WTC11 (cell line): ENCODE measurements at regions not wholly inside any gene's neighbourhood (a gene's known extent, or its start where the extent isn't known, plus 50 kb on each side); places are given as distances from the start of the nearest gene placed in this dataset.

Experiments used
- ATAC-seq: fragments of 200-7000 bp; cut with Tn5 transposase; 2 replicates; pipeline ENCODE4 v1.10.0; 2021; ENCODE audit warnings: mild to moderate bottlenecking, moderate library complexity
- CTCF ChIA-PET: fragments of 300-600 bp; sonication (Branson Sonifier 250); formaldehyde crosslinking; loops from one replicate; lab custom pipeline; 2021; ENCODE audit warnings: antibody characterized with exemption; lab: Charles Lee
- POLR2A ChIA-PET: fragments of 350-600 bp; sonication (Branson Sonifier 250); formaldehyde crosslinking; loops from one replicate; lab custom pipeline; 2021; ENCODE audit warnings: antibody characterized with exemption; lab: Charles Lee
- DNase-seq: peaks from one replicate; pipeline ENCODE4 v3.0.0; 2021; ENCODE audit warnings: low spot score
- H3K27ac Mint-ChIP-seq: 2 replicates; pipeline ENCODE4 v1.8.0; 2021; ENCODE audit warnings: mixed read lengths
- H3K27me3 Mint-ChIP-seq: 2 replicates; pipeline ENCODE4 v1.8.0; 2021; ENCODE audit warnings: low read depth, mild to moderate bottlenecking, moderate library complexity, mixed read lengths
- H3K36me3 Mint-ChIP-seq: 2 replicates; pipeline ENCODE4 v1.8.0; 2021; ENCODE audit warnings: mixed read lengths
- H3K4me1 Mint-ChIP-seq: 2 replicates; pipeline ENCODE4 v1.8.0; 2022; ENCODE audit warnings: mixed read lengths
- H3K4me3 Mint-ChIP-seq: 2 replicates; pipeline ENCODE4 v1.8.0; 2021; ENCODE audit warnings: mild to moderate bottlenecking, moderate library complexity, mixed read lengths
- H3K9me3 Mint-ChIP-seq: 2 replicates; pipeline ENCODE4 v1.8.0; 2021; ENCODE audit warnings: mixed read lengths
- FOXK1 ChIP-seq: sonication (generic); formaldehyde crosslinking; IDR thresholded peaks from 2 replicates; pipeline ENCODE4 v1.8.0; 2022; ENCODE audit warnings: mild to moderate bottlenecking, moderate library complexity, missing genetic modification reagents
- FOXP1 ChIP-seq: sonication (generic); formaldehyde crosslinking; IDR thresholded peaks from 2 replicates; pipeline ENCODE4 v1.8.0; 2022; ENCODE audit warnings: missing genetic modification reagents, mild to moderate bottlenecking, moderate library complexity, borderline replicate concordance
- GABPB1 ChIP-seq: sonication (generic); formaldehyde crosslinking; IDR thresholded peaks from 2 replicates; pipeline ENCODE4 v1.8.1; 2023; ENCODE audit warnings: mild to moderate bottlenecking, missing genetic modification reagents
- IRF2 ChIP-seq: sonication (generic); formaldehyde crosslinking; IDR thresholded peaks from 2 replicates; pipeline ENCODE4 v1.8.0; 2022; ENCODE audit warnings: low read depth, missing genetic modification reagents, borderline replicate concordance
- MYBL2 ChIP-seq: sonication (generic); formaldehyde crosslinking; IDR thresholded peaks from 2 replicates; pipeline ENCODE4 v1.8.1; 2023; ENCODE audit warnings: mild to moderate bottlenecking, moderate library complexity, missing genetic modification reagents
- NFATC4 ChIP-seq: fragments of 250-450 bp; sonication (Bioruptor Pico); IDR thresholded peaks from 2 replicates; pipeline ENCODE4 v1.9.0; 2021; ENCODE audit warnings: mild to moderate bottlenecking
- NR1H2 ChIP-seq: sonication (generic); formaldehyde crosslinking; IDR thresholded peaks from 2 replicates; pipeline ENCODE4 v1.9.0; 2021; ENCODE audit warnings: mild to moderate bottlenecking, moderate library complexity, missing genetic modification reagents
- OVOL2 ChIP-seq: fragments of 250-450 bp; sonication (Bioruptor Pico); IDR thresholded peaks from 2 replicates; pipeline ENCODE4 v1.9.0; 2021; ENCODE audit warnings: mild to moderate bottlenecking, borderline replicate concordance
- RELA ChIP-seq: sonication (generic); formaldehyde crosslinking; IDR thresholded peaks from 2 replicates; pipeline ENCODE4 v1.8.1; 2022; ENCODE audit warnings: missing genetic modification reagents, mild to moderate bottlenecking, borderline replicate concordance
- SMAD3 ChIP-seq: sonication (generic); formaldehyde crosslinking; IDR thresholded peaks from 2 replicates; pipeline ENCODE4 v1.8.0; 2022; ENCODE audit warnings: missing genetic modification reagents, mild to moderate bottlenecking, borderline replicate concordance
- SMAD4 ChIP-seq: sonication (generic); formaldehyde crosslinking; IDR thresholded peaks from 2 replicates; pipeline ENCODE4 v1.8.0; 2022; ENCODE audit warnings: mild to moderate bottlenecking, missing genetic modification reagents
- TEAD1 ChIP-seq: sonication (generic); formaldehyde crosslinking; IDR thresholded peaks from 2 replicates; pipeline ENCODE4 v1.8.0; 2022; ENCODE audit warnings: mild to moderate bottlenecking, missing genetic modification reagents
- ZNF121 ChIP-seq: sonication (generic); formaldehyde crosslinking; IDR thresholded peaks from 2 replicates; pipeline ENCODE4 v1.8.0; 2023; ENCODE audit warnings: missing genetic modification reagents
- ZNF219 ChIP-seq: sonication (generic); formaldehyde crosslinking; IDR thresholded peaks from 2 replicates; pipeline ENCODE4 v1.8.0; 2023; ENCODE audit warnings: missing genetic modification reagents, mild to moderate bottlenecking, borderline replicate concordance
- ZNF232 ChIP-seq: sonication (generic); formaldehyde crosslinking; IDR thresholded peaks from 2 replicates; pipeline ENCODE4 v1.8.0; 2022; ENCODE audit warnings: mild to moderate bottlenecking, missing genetic modification reagents
- ZNF396 ChIP-seq: fragments of 250-450 bp; sonication (Bioruptor Pico); IDR thresholded peaks from 2 replicates; pipeline ENCODE4 v1.8.0; 2021; ENCODE audit warnings: mild to moderate bottlenecking, moderate library complexity, borderline replicate concordance
- ZNF416 ChIP-seq: fragments of 250-450 bp; sonication (Bioruptor Pico); IDR thresholded peaks from 2 replicates; pipeline ENCODE4 v1.9.0; 2021; ENCODE audit warnings: mild to moderate bottlenecking, inconsistent platforms
- ZNF423 ChIP-seq: fragments of 250-450 bp; sonication (Bioruptor Pico); IDR thresholded peaks from 2 replicates; pipeline ENCODE4 v2.1.2; 2022; ENCODE audit warnings: mild to moderate bottlenecking, moderate library complexity
- TF ChIP-seq, protein P1 (sequence below): sonication (generic); formaldehyde crosslinking; IDR thresholded peaks from 2 replicates; pipeline ENCODE4 v1.8.0; 2022; ENCODE audit warnings: mild to moderate bottlenecking, missing genetic modification reagents
- TF ChIP-seq, protein P2 (sequence below): sonication (generic); formaldehyde crosslinking; IDR thresholded peaks from 2 replicates; pipeline ENCODE4 v1.8.1; 2023; ENCODE audit warnings: mild to moderate bottlenecking, missing genetic modification reagents
- TF ChIP-seq, protein P3 (sequence below): sonication (generic); formaldehyde crosslinking; IDR thresholded peaks from 2 replicates; pipeline ENCODE4 v1.8.0; 2022; ENCODE audit warnings: missing genetic modification reagents
- TF ChIP-seq, protein P4 (sequence below): sonication (generic); formaldehyde crosslinking; IDR thresholded peaks from 2 replicates; pipeline ENCODE4 v1.8.1; 2023; ENCODE audit warnings: mild to moderate bottlenecking, missing genetic modification reagents, moderate library complexity
- TF ChIP-seq, protein P5 (sequence below): sonication (generic); formaldehyde crosslinking; IDR thresholded peaks from 2 replicates; pipeline ENCODE4 v1.8.0; 2022; ENCODE audit warnings: mild to moderate bottlenecking, missing genetic modification reagents
- TF ChIP-seq, protein P6 (sequence below): sonication (generic); formaldehyde crosslinking; IDR thresholded peaks from 2 replicates; pipeline ENCODE4 v1.8.1; 2022; ENCODE audit warnings: mild to moderate bottlenecking, missing genetic modification reagents, moderate library complexity, borderline replicate concordance
- TF ChIP-seq, protein P7 (sequence below): sonication (generic); formaldehyde crosslinking; IDR thresholded peaks from 2 replicates; pipeline ENCODE4 v1.8.0; 2022; ENCODE audit warnings: mild to moderate bottlenecking, missing genetic modification reagents

DNA sequence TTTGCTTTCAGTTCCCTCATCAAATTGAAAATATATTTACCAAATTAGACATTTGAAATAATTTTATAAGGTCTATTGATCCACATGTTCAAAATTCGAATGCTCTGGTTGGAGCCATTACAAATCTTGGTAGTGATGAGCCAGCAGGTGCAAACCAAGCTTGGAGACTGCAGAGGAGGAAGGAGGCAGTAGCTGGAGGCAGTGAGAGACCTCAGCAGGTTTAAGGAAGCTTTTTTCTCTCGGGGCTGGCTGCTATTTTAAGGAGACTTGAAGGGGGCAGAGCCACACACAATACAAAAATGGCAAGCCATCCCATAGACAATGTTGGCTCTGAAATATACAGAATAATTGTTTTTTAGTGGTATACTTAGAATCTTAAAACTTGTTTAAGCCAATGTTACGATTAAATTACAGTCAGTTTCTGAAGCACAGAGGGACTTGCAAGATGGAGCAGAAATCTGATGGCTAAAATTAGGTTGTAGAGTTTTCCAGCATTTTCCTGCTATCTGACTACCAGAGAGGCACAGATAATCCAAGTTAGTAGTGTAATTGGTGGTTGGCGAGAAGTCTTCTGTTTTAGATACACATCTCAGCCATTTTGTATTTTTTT lies 185.8 kb downstream of the SNX10 start (continued):
- TF ChIP-seq, protein P1, sequence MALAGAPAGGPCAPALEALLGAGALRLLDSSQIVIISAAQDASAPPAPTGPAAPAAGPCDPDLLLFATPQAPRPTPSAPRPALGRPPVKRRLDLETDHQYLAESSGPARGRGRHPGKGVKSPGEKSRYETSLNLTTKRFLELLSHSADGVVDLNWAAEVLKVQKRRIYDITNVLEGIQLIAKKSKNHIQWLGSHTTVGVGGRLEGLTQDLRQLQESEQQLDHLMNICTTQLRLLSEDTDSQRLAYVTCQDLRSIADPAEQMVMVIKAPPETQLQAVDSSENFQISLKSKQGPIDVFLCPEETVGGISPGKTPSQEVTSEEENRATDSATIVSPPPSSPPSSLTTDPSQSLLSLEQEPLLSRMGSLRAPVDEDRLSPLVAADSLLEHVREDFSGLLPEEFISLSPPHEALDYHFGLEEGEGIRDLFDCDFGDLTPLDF (CRISPR knock-in tag) = no peak

DNA sequence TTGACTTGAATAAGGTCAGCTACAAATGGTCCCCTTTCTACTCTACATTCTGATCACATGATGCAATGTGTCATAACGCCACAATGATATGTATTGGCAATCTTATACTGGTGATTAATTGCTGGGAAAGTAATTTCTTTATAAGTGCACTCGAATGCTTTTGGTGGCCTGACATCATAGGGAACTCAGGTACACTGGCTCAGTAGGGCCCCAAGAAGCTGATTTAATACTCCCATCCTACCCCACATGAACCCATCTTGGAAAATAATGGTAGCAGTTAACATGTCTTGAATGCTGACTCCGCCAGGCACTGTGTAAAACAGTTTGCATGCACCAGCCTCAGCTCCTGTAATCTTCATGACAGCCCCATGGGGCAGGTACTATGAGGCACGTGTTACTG lies 186.9 kb downstream of the SNX10 start:
- ATAC-seq (no peak), DNase-seq (no peak)
- no peaks in the 10 kb centered on the region for H3K9me3 Mint-ChIP-seq
- H3K36me3 Mint-ChIP-seq = no peaks in the 10 kb centered on the region
- peaks cover 8% of the 10 kb centered on the region; the same call in 1 of the 2 replicates for H3K27me3 Mint-ChIP-seq
- H3K4me3 Mint-ChIP-seq = no peak overlapping the region
- peaks cover 16% of the 10 kb centered on the region for H3K4me1 Mint-ChIP-seq
- H3K27ac Mint-ChIP-seq = no peak overlapping the region
- ChIA-PET CTCF (no interaction called here), POLR2A (no interaction called here)
- TF ChIP-seq ZNF423 (CRISPR knock-in tag) = no peak
- TF ChIP-seq ZNF396 (CRISPR knock-in tag) = no peak
- no peak for TF ChIP-seq ZNF219 (CRISPR knock-in tag)
- TF ChIP-seq, protein P2, sequence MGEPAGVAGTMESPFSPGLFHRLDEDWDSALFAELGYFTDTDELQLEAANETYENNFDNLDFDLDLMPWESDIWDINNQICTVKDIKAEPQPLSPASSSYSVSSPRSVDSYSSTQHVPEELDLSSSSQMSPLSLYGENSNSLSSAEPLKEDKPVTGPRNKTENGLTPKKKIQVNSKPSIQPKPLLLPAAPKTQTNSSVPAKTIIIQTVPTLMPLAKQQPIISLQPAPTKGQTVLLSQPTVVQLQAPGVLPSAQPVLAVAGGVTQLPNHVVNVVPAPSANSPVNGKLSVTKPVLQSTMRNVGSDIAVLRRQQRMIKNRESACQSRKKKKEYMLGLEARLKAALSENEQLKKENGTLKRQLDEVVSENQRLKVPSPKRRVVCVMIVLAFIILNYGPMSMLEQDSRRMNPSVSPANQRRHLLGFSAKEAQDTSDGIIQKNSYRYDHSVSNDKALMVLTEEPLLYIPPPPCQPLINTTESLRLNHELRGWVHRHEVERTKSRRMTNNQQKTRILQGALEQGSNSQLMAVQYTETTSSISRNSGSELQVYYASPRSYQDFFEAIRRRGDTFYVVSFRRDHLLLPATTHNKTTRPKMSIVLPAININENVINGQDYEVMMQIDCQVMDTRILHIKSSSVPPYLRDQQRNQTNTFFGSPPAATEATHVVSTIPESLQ (CRISPR knock-in tag) = no peak
- TF ChIP-seq TEAD1 (CRISPR knock-in tag) = no peak
- TF ChIP-seq, protein P3, sequence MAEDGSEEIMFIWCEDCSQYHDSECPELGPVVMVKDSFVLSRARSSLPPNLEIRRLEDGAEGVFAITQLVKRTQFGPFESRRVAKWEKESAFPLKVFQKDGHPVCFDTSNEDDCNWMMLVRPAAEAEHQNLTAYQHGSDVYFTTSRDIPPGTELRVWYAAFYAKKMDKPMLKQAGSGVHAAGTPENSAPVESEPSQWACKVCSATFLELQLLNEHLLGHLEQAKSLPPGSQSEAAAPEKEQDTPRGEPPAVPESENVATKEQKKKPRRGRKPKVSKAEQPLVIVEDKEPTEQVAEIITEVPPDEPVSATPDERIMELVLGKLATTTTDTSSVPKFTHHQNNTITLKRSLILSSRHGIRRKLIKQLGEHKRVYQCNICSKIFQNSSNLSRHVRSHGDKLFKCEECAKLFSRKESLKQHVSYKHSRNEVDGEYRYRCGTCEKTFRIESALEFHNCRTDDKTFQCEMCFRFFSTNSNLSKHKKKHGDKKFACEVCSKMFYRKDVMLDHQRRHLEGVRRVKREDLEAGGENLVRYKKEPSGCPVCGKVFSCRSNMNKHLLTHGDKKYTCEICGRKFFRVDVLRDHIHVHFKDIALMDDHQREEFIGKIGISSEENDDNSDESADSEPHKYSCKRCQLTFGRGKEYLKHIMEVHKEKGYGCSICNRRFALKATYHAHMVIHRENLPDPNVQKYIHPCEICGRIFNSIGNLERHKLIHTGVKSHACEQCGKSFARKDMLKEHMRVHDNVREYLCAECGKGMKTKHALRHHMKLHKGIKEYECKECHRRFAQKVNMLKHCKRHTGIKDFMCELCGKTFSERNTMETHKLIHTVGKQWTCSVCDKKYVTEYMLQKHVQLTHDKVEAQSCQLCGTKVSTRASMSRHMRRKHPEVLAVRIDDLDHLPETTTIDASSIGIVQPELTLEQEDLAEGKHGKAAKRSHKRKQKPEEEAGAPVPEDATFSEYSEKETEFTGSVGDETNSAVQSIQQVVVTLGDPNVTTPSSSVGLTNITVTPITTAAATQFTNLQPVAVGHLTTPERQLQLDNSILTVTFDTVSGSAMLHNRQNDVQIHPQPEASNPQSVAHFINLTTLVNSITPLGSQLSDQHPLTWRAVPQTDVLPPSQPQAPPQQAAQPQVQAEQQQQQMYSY (CRISPR knock-in tag) = no peak
- no peak for TF ChIP-seq MYBL2 (CRISPR knock-in tag)

DNA sequence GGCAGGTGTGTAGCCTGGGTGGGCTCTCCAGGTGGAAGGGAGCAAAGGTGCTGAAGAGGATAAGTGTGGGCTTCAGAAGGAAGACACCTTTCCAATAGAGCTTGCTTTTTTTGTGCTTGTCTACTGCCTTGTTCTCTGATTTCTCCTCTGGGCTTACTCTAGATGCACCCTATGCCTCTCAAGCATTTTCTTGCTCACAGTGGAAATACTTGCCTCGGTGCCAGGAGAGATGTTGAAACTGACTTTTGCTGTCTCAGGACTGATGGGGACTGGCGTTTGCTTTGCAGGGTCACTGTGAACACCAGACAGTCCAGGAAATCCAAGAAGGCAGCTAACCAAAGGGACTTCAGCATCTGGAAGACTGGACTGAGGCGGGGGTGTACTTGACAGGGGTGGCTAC lies 187.9 kb downstream of the SNX10 start:
- ATAC-seq = no peak
- Mint-ChIP-seq H3K36me3 (no peaks in the 10 kb centered on the region), H3K4me3 (no peak overlapping the region), H3K9me3 (peaks cover 3% of the 10 kb centered on the region; the same call in 1 of the 2 replicates), H3K27me3 (peaks cover 8% of the 10 kb centered on the region; the same call in 1 of the 2 replicates), H3K4me1 (peaks cover 16% of the 10 kb centered on the region), H3K27ac (no peak overlapping the region)
- ChIA-PET POLR2A (no interaction called here), CTCF (no interaction called here)
- no peak for DNase-seq
- TF ChIP-seq MYBL2 (CRISPR knock-in tag) (no peak), SMAD4 (CRISPR knock-in tag) (no peak), GABPB1 (CRISPR knock-in tag) (no peak), NFATC4 (CRISPR knock-in tag) (no peak), IRF2 (CRISPR knock-in tag) (no peak), NR1H2 (CRISPR knock-in tag) (no peak), ZNF121 (CRISPR knock-in tag) (no peak), RELA (CRISPR knock-in tag) (no peak), FOXP1 (CRISPR knock-in tag) (no peak), FOXK1 (no peak), OVOL2 (CRISPR knock-in tag) (no peak), ZNF232 (no peak), ZNF416 (CRISPR knock-in tag) (no peak), ZNF219 (CRISPR knock-in tag) (no peak), SMAD3 (CRISPR knock-in tag) (no peak)
- TF ChIP-seq, protein P4, sequence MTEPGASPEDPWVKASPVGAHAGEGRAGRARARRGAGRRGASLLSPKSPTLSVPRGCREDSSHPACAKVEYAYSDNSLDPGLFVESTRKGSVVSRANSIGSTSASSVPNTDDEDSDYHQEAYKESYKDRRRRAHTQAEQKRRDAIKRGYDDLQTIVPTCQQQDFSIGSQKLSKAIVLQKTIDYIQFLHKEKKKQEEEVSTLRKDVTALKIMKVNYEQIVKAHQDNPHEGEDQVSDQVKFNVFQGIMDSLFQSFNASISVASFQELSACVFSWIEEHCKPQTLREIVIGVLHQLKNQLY = no peak
- TF ChIP-seq, protein P5, sequence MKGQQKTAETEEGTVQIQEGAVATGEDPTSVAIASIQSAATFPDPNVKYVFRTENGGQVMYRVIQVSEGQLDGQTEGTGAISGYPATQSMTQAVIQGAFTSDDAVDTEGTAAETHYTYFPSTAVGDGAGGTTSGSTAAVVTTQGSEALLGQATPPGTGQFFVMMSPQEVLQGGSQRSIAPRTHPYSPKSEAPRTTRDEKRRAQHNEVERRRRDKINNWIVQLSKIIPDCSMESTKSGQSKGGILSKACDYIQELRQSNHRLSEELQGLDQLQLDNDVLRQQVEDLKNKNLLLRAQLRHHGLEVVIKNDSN = no peak
- TF ChIP-seq, protein P6, sequence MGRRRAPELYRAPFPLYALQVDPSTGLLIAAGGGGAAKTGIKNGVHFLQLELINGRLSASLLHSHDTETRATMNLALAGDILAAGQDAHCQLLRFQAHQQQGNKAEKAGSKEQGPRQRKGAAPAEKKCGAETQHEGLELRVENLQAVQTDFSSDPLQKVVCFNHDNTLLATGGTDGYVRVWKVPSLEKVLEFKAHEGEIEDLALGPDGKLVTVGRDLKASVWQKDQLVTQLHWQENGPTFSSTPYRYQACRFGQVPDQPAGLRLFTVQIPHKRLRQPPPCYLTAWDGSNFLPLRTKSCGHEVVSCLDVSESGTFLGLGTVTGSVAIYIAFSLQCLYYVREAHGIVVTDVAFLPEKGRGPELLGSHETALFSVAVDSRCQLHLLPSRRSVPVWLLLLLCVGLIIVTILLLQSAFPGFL = no peak
- TF ChIP-seq, protein P7, sequence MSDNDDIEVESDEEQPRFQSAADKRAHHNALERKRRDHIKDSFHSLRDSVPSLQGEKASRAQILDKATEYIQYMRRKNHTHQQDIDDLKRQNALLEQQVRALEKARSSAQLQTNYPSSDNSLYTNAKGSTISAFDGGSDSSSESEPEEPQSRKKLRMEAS (CRISPR knock-in tag) = no peak
